Inflammatory macrophage treated with lipopolysaccharide for 1 hour (primary cell): ENCODE measurements at regions not wholly inside any gene's neighbourhood (a gene's known extent, or its start where the extent isn't known, plus 50 kb on each side); places are given as distances from the start of the nearest gene placed in this dataset.

Experiments
- DNase-seq, 2 donors: peaks; one replicate each; pipeline ENCODE4 v3.0.0-alpha.2; 2020 to 2022

GRCh38 chr14:65937079-65937959 is 524.8 kb downstream of the FUT8 start:
- no peak for DNase-seq

DNA sequence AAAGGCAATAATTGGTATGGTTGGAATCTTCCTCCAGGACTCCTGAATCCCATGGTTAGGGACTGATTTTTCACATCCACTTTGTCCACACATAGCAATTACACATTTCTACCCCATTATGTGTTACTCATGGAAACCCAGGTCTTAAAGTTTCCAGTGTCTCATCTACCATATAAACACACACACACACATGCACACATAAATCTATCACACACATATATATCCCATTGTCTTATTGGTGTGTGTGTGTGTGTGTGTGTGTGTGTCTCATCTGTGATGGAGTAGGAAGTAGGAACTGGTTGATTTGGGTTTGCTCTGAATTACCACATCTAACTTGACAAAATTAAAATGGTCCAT is 525.4 kb downstream of the FUT8 start:
- no peak for DNase-seq

- no peak for DNase-seq
Observed at GRCh38 chr14:65938738-65939137, 526.2 kb downstream of the FUT8 start.

GRCh38 chr14:65939184-65939583 is 526.7 kb downstream of the FUT8 start:
- no peak for DNase-seq

- no peak for DNase-seq
Observed at GRCh38 chr14:65940056-65940735, 527.7 kb downstream of the FUT8 start.

GRCh38 chr14:65941091-65941490 is 528.6 kb downstream of the FUT8 start:
- DNase-seq: no peak

DNA sequence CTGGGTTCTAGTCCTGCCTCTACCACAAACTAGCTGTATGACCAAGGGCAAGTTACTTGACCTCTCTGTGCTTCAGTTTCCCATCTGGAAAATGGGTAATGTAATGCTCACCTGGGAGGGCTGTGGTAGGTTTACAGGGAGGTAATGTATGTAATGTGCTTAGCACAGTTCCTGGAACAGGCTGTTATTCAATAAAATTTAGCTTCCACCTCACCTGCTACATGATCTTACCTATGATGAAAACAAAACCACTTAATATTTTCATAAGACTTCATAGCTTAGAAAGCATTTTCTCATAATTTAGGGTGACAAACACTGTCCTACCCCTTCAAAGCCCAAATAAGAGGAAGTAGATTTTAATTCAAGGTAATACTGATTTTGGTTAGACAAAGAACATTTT is 530.6 kb downstream of the FUT8 start:
- DNase-seq: no peak

DNA sequence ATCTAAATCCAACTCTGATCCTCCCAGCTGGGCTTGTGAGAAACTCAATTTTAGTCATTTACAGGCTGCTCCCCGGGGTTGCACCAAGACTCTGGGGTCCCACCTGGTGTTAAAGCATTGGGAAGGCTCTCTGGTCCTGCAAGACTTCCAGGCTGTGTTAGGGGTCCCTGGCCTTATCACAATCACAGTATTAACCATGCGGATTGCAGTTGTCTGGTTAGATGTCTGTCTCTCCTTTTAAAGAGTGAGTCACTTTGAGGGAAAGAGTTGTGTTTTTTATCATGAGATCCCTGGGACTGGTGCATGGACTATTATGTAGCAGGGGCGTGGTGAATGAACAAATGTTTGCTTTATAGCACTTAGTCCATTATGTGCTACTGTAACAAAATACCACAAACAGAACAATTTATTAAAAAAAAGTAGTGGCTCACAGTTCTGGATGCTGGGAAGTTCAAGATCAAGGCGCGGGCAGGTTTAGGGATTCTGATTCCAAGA is 531.4 kb downstream of the FUT8 start:
- DNase-seq: no peak

DNA sequence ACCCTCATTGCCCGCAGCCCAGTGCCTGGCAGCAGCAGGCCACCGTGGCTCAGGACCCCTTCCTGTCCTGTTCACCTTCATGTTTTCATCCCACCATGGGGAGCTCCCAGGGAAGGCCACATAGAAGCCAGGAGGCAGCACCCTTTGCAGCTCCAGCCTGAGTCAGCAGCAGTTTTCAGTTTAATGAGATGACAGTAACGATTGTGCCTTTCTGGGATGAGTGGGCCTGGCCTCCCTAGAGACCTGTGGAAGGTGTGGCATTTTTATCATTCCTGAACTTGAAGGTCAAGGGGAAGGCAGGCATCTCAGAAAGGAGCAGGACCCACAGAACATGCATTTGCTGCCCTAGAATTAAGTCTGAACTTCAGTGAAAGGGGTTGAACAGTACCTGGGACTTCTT is 532.8 kb downstream of the FUT8 start:
- DNase-seq: no peak

DNA sequence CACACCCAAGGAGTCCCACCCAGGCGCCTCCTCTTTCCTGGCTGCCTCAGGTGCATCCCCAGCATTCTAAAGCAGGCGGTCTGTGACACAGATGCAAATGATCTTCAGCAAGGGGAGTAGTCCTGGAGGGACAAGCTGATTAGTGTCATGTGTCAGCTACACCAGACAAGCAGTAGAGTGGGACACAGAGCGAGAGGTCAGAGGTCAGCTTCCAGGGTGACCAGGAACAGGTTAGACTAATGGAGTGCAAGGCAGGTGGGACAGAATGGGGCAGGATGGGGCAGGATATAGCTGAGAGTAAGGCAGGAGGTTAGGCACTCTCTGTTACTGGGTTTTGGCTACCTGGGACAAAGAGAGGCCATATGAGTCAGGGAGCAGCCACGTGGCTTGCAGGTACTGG is 534.0 kb downstream of the FUT8 start:
- DNase-seq: no peak

- no peak for DNase-seq
Observed at GRCh38 chr14:65948302-65948701, 535.8 kb downstream of the FUT8 start.

DNA sequence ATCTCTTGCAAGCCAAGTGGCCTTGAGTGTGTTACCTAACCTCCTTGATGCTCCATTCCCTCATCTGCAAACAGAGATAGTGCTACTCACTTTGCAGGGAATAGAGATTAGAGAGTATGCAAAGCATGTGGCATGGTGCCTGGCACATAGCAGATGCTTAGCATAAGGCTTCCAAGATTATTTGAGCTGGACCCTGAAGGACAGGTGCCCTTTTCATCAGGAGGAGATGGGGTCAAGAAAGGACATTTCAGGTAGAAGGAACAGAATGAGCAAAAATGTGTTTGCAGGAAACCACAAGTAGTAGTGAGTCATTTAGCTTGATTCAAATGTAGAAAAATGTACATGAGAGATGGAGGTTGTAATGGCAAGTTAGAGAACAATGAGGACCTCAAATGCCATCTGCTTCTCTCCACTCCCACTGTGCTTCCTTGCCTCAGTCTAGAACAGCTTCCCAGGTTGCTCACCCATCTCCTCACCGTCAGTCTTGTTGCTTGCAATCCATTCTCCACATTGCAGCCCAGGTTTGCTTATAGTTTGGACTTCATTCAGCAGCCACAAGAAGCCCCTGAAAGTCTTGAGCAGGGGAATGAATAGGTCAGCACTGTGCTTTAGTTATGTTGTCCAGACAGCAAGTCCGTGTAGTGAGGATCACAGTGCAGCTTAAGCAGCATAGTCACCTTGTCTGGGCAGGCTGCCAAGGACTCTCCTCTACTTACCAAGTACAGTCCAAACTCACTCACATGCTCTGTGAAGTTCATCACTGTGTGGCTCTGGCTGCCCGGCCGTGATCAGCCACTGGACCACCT is 536.3 kb upstream of the CCDC196 start:
- DNase-seq: no peak

- no peak for DNase-seq
Observed at GRCh38 chr14:65954942-65955341, 531.2 kb upstream of the CCDC196 start.

- DNase-seq: no peak
Observed at GRCh38 chr14:65957631-65958205, 528.5 kb upstream of the CCDC196 start.

- DNase-seq: peak; percentile 11 to 47
Observed at GRCh38 chr14:65958664-65959562, 527.3 kb upstream of the CCDC196 start.

GRCh38 chr14:65959563-65960024 is 526.6 kb upstream of the CCDC196 start:
- DNase-seq: no peak

GRCh38 chr14:65961004-65961403 is 525.2 kb upstream of the CCDC196 start:
- peak; percentile 44 to 86 for DNase-seq

- DNase-seq: no peak
Observed at GRCh38 chr14:65962952-65963351, 523.2 kb upstream of the CCDC196 start.

DNA sequence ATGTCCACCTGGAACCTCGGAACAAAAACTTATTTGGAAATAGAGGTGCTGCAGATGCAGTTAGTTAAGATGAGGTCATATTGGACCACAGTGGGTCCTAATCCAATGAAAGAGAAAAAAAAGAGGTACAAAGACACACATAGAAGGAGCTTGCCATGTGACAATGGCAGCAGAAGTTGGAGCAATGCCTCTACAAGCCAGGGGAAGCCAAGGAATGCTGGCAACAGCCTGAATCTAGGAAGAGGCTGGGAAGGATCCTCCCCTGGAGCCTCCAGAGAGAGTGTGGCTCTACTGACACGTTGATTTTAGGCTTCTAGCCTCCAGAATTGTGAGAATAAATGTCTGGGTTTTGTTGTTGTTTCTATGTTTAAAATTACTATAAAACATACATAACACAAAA is 521.8 kb upstream of the CCDC196 start:
- DNase-seq: no peak

- no peak for DNase-seq
Observed at GRCh38 chr14:65966188-65966587, 520.0 kb upstream of the CCDC196 start.

GRCh38 chr14:65972346-65972870 is 513.8 kb upstream of the CCDC196 start:
- no peak for DNase-seq

GRCh38 chr14:65972891-65973290 is 513.3 kb upstream of the CCDC196 start:
- DNase-seq: no peak
